GM12872 (cell line): ENCODE measurements at regions not wholly inside any gene's neighbourhood (a gene's known extent, or its start where the extent isn't known, plus 50 kb on each side); places are given as distances from the start of the nearest gene placed in this dataset.

ENCODE experiments used
- TF ChIP-seq, protein P1 (sequence below): IDR thresholded peaks from 3 replicates; pipeline ENCODE4 v1.5.1; 2011; ENCODE audit warnings: low read depth, mild to moderate bottlenecking, low read length, moderate library complexity; ENCODE audit not compliant: insufficient read depth

DNA sequence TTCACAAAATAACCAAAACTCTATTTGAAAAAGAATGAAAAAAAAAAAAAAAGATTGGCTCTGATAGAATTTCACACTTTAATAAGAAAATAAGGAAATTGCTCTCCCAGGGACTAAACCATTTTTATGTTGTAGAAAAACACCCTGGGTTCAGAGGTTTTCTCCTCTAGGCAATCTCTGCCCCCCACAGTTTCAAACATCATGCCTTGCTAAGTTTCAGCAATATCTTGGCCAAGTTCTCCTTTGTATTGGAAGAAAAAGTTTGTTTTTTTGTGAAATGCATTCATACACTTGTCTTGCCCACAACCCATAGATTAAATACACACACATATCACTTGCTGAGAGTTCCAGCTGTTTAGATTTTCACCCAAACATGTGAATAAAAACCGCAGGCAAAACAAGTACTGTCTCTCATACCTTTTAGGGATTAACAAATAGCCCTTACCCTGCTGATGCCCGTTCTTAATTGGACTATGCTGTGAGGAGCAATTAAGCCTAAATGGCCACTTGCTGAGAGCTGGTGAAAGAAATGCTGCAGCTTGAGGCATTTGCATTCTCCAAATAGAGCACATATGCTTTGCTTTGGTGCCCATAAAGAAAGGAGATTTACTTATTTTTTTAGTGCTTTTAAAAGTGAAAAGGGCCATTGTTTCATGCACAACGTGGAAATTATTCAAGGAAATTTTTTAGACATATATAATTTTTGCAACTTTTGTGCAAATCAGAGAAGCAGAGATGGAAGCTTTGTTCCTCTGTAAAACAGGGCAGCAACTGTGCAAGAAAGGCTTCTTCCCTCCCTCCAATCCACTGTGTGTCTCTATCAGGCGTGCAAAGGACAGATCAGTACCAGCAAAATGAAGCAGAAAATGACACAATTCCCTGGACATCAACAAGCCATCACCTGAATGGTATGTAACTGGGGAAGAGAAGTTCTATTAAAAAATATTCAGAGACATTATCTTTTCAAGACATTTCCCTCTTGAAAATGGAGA is 262.4 kb upstream of the KIF2A start:
- TF ChIP-seq, protein P1, sequence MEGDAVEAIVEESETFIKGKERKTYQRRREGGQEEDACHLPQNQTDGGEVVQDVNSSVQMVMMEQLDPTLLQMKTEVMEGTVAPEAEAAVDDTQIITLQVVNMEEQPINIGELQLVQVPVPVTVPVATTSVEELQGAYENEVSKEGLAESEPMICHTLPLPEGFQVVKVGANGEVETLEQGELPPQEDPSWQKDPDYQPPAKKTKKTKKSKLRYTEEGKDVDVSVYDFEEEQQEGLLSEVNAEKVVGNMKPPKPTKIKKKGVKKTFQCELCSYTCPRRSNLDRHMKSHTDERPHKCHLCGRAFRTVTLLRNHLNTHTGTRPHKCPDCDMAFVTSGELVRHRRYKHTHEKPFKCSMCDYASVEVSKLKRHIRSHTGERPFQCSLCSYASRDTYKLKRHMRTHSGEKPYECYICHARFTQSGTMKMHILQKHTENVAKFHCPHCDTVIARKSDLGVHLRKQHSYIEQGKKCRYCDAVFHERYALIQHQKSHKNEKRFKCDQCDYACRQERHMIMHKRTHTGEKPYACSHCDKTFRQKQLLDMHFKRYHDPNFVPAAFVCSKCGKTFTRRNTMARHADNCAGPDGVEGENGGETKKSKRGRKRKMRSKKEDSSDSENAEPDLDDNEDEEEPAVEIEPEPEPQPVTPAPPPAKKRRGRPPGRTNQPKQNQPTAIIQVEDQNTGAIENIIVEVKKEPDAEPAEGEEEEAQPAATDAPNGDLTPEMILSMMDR = no peak

DNA sequence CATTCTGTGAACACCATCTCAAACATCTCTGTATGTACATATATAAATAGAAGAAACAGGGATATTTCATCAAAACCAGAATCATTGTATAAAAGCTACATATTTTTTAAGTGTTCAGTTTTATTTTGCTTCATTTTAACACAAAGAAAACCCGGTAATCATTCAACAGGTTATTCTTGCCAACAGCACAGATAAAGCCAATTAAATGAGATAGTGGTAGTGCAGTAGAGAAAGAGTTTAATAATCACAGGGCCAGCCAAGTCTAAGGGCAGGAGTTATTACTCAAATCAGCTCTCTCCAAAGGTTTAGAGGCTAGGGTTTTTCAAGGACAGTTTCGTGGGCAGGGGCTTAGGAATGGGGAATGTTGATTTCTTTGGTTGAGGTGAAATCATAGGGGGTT is 261.0 kb upstream of the KIF2A start:
- TF ChIP-seq, protein P1 = no peak

DNA sequence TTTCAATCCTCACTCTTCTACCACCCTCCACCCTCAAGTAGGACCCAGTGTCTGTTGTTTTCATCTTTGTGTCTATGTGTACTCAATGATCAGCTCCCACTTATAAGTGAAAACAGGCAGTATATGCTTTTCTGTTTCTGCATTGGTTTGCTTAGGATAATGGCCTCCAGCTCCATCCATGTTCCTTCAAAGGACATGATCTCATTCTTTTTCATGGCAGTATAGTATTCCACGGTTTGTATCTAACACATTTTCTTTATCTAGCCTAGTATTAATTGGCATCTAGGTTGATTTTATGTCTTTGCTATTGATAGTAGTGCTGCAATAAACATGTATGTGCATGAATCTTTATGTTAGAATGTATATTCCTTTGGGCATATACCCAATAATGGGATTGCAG is 259.8 kb upstream of the KIF2A start:
- TF ChIP-seq, protein P1 = no peak

DNA sequence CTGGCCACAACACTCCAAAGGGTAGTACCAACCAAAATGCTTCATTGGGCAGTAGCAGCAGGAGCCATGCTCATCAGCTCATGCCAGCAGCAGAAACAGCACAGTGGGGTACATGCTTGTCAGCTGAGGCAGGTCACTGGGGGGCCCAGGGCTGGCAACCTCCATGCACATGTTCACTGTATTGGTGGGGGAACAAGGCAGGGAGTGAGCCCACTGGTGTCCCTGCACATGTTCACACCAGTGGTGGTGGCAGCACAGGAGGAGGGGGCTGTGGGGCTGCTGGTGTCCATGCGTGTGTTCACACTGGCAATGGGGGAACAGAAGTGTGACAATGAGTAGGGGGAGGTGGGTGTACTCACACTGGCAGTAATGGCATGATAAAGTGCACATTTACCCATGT is 254.3 kb upstream of the KIF2A start:
- TF ChIP-seq, protein P1 = no peak

DNA sequence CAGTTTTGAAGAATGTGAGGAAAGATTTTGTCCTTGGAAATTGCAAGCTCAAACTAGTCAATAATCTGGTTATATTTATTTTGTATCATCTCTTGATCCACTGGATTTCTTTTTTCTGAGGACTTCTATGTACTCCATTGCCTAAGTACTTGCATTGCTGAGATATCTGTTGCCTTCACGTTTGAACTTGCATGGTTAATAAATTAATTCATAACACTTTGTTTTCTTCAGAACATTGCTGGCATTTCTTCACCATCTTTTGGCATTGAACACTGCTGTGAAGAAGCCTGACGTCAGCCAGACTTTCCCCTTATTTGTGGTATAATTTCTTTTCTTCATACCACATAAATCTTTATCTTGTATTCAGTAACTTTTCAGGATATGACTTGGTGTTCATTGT is 246.0 kb upstream of the KIF2A start:
- TF ChIP-seq, protein P1 = no peak

DNA sequence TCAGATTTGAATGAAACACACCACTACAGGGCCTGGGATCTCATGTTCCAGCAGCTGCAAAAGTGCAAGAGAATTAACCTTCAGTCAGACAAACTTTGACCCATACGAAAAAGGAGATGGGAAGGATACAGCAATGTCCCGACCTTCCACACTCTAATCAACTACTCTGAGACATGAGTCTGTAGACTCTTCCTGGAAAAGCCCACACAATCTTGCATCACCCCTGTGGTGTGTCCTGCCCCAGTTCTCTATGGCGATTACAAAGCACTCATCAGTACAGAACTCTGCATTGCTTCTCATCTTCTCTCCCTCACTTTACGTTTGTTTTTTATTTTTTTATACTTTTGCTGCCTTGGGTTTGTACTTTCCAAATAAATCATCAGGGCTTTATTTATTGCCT is 241.0 kb upstream of the KIF2A start:
- TF ChIP-seq, protein P1 = no peak

DNA sequence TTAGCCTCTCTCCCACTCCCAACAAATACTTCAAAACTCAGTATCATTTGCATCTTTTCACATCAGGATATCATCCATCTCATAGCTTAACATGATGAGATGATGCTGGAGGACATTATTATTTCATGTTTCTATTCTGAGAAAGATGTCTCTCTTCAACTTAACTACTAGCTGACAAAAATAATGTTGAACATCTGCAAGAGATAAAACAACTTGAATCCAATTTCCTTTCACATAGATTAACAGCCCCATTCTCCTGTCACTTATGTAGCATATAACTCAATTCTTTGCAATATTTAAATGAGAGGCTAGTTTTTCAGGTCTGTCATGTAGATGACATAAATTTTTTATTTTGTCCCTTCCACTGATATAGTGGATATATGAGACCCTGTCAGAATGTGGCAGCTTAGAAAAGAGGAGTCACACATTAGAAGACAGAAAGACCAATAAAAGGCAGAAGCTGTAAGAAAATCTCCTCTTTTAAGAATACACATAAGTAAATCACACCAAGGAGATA is 239.2 kb upstream of the KIF2A start:
- TF ChIP-seq, protein P1 = no peak
